Esophagus squamous epithelium (tissue), 5 donors: ENCODE measurements at regions not wholly inside any gene's neighbourhood (a gene's known extent, or its start where the extent isn't known, plus 50 kb on each side); places are given as distances from the start of the nearest gene placed in this dataset.

Source experiments
- DNase-seq: peaks from one replicate; lab custom pipeline; 2025; lab: John Stamatoyannopoulos, UW
- H3K27ac ChIP-seq, 4 donors: fragments of 200-600 bp; sonication (generic); one replicate each; pipeline ENCODE4 v1.5.1; 2016 to 2019; ENCODE audit warnings: mild to moderate bottlenecking in 1 of 4
- H3K27me3 ChIP-seq, 4 donors: fragments of 200-600 bp; sonication (generic); 1 replicate in 3 of 4; 2 replicates in 1 of 4; pipeline versions ENCODE4 v1.5.1 to v1.6.0; 2017 to 2021; ENCODE audit warnings: antibody characterized with exemption in 1 of 4
- H3K36me3 ChIP-seq, 3 donors: fragments of 200-600 bp; sonication (generic); one replicate each; pipeline ENCODE4 v1.5.1; 2016 to 2019
- H3K4me1 ChIP-seq, 3 donors: fragments of 200-600 bp; sonication (generic); one replicate each; pipeline ENCODE4 v1.5.1; 2017 to 2019
- H3K4me3 ChIP-seq, 4 donors: fragments of 200-600 bp; sonication (generic); 1 replicate in 3 of 4; 2 replicates in 1 of 4; pipeline ENCODE4 v1.5.1; 2016 to 2019; ENCODE audit warnings: mild to moderate bottlenecking in 2 of 4, moderate library complexity in 1 of 4
- H3K9me3 ChIP-seq, 3 donors: fragments of 200-600 bp; sonication (generic); one replicate each; pipeline ENCODE4 v1.5.1; 2016 to 2019
- CTCF ChIP-seq, 6 experiments: fragments of 450-650 bp in 4 of 6; fragments of 200-600 bp in 2 of 6; sonication (generic) in 2 of 6; IDR thresholded peaks; one replicate each; pipeline ENCODE4 v1.5.1; 2016 to 2019; ENCODE audit warnings: antibody characterized with exemption in 6 of 6, mild to moderate bottlenecking in 4 of 6, moderate library complexity in 4 of 6
- POLR2A ChIP-seq, 4 donors: fragments of 450-650 bp; IDR thresholded peaks; one replicate each; pipeline ENCODE4 v1.6.1; 2017; ENCODE audit warnings: antibody characterized with exemption in 4 of 4, mild to moderate bottlenecking in 4 of 4, moderate library complexity in 3 of 4
- WGBS, 2 donors: methylation state at CpG; one replicate each; pipeline ENCODE4 v1.1.5; 2018; 5-methylcytosine and 5-hydroxymethylcytosine counted together
- intact Hi-C: fragments of 100-400 bp; cut with DNase I; formaldehyde crosslinking; loops from one replicate; pipeline ENCODE4 v1.15.0; 2022
- donor health status: DM: yes; HTN: yes; CAD: no.

GRCh38 chr4:167602157-167602556 is 367.9 kb upstream of the SPOCK3 start:
- intact Hi-C loops: no loop called here
- no peak for DNase-seq

GRCh38 chr4:167606551-167606950 is 372.3 kb upstream of the SPOCK3 start:
- Histone ChIP-seq H3K27ac (no peak overlapping the region), H3K27me3 (no peaks in the 10 kb centered on the region), H3K36me3 (no peaks in the 10 kb centered on the region), H3K4me3 (no peak overlapping the region), H3K9me3 (no peaks in the 10 kb centered on the region), H3K4me1 (no peaks in the 10 kb centered on the region)
- TF ChIP-seq POLR2A (IDR thresholded peaks at IDR 0.05) (no peak), CTCF (IDR thresholded peaks at IDR 0.05) (no peak)
- no peak for DNase-seq
- 55 to 57% methylated on average over 4 of the region's 4 CpGs for WGBS, 2 donors
- intact Hi-C loops: no loop called here

More at GRCh38 chr4:167602157-167602556, 367.9 kb upstream of the SPOCK3 start:
- H3K4me3 ChIP-seq: no peak overlapping the region
- H3K27me3 ChIP-seq: no peaks in the 10 kb centered on the region
- 39 to 56% methylated on average over 2 of the region's 2 CpGs for WGBS, 2 donors
- H3K9me3 ChIP-seq: no peaks in the 10 kb centered on the region
- TF ChIP-seq POLR2A (IDR thresholded peaks at IDR 0.05): no peak
- TF ChIP-seq CTCF (IDR thresholded peaks at IDR 0.05): no peak
- no peak overlapping the region for H3K27ac ChIP-seq
- H3K36me3 ChIP-seq: no peaks in the 10 kb centered on the region
- no peaks in the 10 kb centered on the region for H3K4me1 ChIP-seq

- 58 to 74% methylated on average over 3 of the region's 3 CpGs for WGBS, 2 donors
- DNase-seq: no peak
Measured at GRCh38 chr4:167613381-167613780, 379.1 kb upstream of the SPOCK3 start.

GRCh38 chr4:167614866-167615265 is 380.6 kb upstream of the SPOCK3 start:
- intact Hi-C loops: no loop called here
- no peak overlapping the region for H3K4me3 ChIP-seq
- no peak overlapping the region for H3K27ac ChIP-seq
- no peaks in the 10 kb centered on the region for H3K9me3 ChIP-seq
- DNase-seq: no peak
- 42 to 44% methylated on average over 3 of the region's 3 CpGs for WGBS, 2 donors
- no peaks in the 10 kb centered on the region for H3K27me3 ChIP-seq
- no peaks in the 10 kb centered on the region for H3K36me3 ChIP-seq
- no peak for TF ChIP-seq POLR2A (IDR thresholded peaks at IDR 0.05)
- TF ChIP-seq CTCF (IDR thresholded peaks at IDR 0.05): no peak
- no peaks in the 10 kb centered on the region for H3K4me1 ChIP-seq

More at GRCh38 chr4:167613381-167613780, 379.1 kb upstream of the SPOCK3 start:
- Histone ChIP-seq H3K4me3 (no peak overlapping the region), H3K9me3 (no peaks in the 10 kb centered on the region), H3K27ac (no peak overlapping the region), H3K27me3 (no peaks in the 10 kb centered on the region), H3K4me1 (no peaks in the 10 kb centered on the region), H3K36me3 (no peaks in the 10 kb centered on the region)
- no peak for TF ChIP-seq CTCF (IDR thresholded peaks at IDR 0.05)
- no peak for TF ChIP-seq POLR2A (IDR thresholded peaks at IDR 0.05)
- intact Hi-C loops: no loop called here

GRCh38 chr4:167616476-167616875 is 382.2 kb upstream of the SPOCK3 start:
- WGBS, 2 donors: 0% methylated on average over 1 of the region's 1 CpG
- Histone ChIP-seq H3K4me3 (no peak overlapping the region), H3K27ac (no peak overlapping the region), H3K9me3 (no peaks in the 10 kb centered on the region), H3K36me3 (no peaks in the 10 kb centered on the region), H3K27me3 (no peaks in the 10 kb centered on the region), H3K4me1 (no peaks in the 10 kb centered on the region)
- TF ChIP-seq CTCF (IDR thresholded peaks at IDR 0.05) (no peak), POLR2A (IDR thresholded peaks at IDR 0.05) (no peak)
- DNase-seq: no peak
- intact Hi-C loops: no loop called here
